Liver (tissue), 8 donors: ENCODE measurements at regions not wholly inside any gene's neighbourhood (a gene's known extent, or its start where the extent isn't known, plus 50 kb on each side); places are given as distances from the start of the nearest gene placed in this dataset.

Experiments
- DNase-seq: peaks from one replicate; pipeline ENCODE4 v3.0.0-alpha.2; 2017; ENCODE audit warnings: low spot score
- H3K27ac ChIP-seq, 2 donors: one replicate each; pipeline ENCODE4 v1.7.0; 2013; ENCODE audit warnings: inconsistent platforms in 2 of 2, low read length in 2 of 2, control low read depth in 1 of 2, low read depth in 1 of 2, mild to moderate bottlenecking in 1 of 2
- H3K27me3 ChIP-seq, 4 donors: one replicate each; pipeline versions ENCODE4 v1.6.1 to v1.7.0; 2013; ENCODE audit warnings: low read length in 3 of 4, inconsistent platforms in 1 of 4, mild to moderate bottlenecking in 1 of 4, moderate library complexity in 1 of 4; ENCODE audit not compliant: control insufficient read depth in 4 of 4, insufficient read depth in 4 of 4
- H3K36me3 ChIP-seq, 4 donors: one replicate each; pipeline versions ENCODE4 v1.6.1 to v1.7.0; 2013; ENCODE audit warnings: low read length in 3 of 4, mild to moderate bottlenecking in 3 of 4, low read depth in 1 of 4, moderate library complexity in 1 of 4; ENCODE audit not compliant: control insufficient read depth in 4 of 4, insufficient read depth in 3 of 4
- H3K4me1 ChIP-seq, 4 donors: one replicate each; pipeline versions ENCODE4 v1.6.1 to v1.7.0; 2013; ENCODE audit warnings: low read length in 3 of 4, mild to moderate bottlenecking in 3 of 4, moderate library complexity in 1 of 4; ENCODE audit not compliant: control insufficient read depth in 4 of 4, insufficient read depth in 4 of 4
- H3K4me3 ChIP-seq, 3 donors: one replicate each; pipeline versions ENCODE4 v1.6.1 to v1.7.0; 2013; ENCODE audit warnings: low read length in 3 of 3, control low read depth in 1 of 3, low read depth in 1 of 3, mild to moderate bottlenecking in 1 of 3
- H3K9ac ChIP-seq, 2 donors: one replicate each; pipeline ENCODE4 v1.7.0; 2013; ENCODE audit warnings: low read length in 2 of 2, mild to moderate bottlenecking in 2 of 2, moderate library complexity in 2 of 2, control low read depth in 1 of 2, low read depth in 1 of 2
- H3K9me3 ChIP-seq, 4 donors: one replicate each; pipeline versions ENCODE4 v1.6.1 to v1.7.0; 2013; ENCODE audit warnings: low read length in 3 of 4; ENCODE audit not compliant: control insufficient read depth in 4 of 4
- ATF3 ChIP-seq: IDR thresholded peaks from 2 replicates; pipeline ENCODE4 v1.6.1; 2016; ENCODE audit warnings: antibody characterized with exemption
- CTCF ChIP-seq: fragments of 150-350 bp; IDR thresholded peaks from 2 replicates; pipeline ENCODE4 v1.5.1; 2017; ENCODE audit warnings: improper control_type of control experiment, low read depth, low read length; ENCODE audit not compliant: missing input control
- EGR1 ChIP-seq, 2 donors: IDR thresholded peaks; 2 replicates each; pipeline ENCODE4 v1.6.1; 2016 to 2018; ENCODE audit warnings: antibody characterized with exemption in 2 of 2, low read depth in 2 of 2
- FOXA1 ChIP-seq: IDR thresholded peaks from 2 replicates; pipeline ENCODE4 v1.6.1; 2016; ENCODE audit warnings: antibody characterized with exemption
- FOXA2 ChIP-seq: IDR thresholded peaks from 2 replicates; pipeline ENCODE4 v1.6.1; 2016; ENCODE audit warnings: antibody characterized with exemption
- GABPA ChIP-seq, 2 donors: IDR thresholded peaks in 1 of 2; conservative IDR thresholded peaks in 1 of 2; 2 replicates each; pipeline ENCODE4 v1.6.1; 2016; ENCODE audit warnings: antibody characterized with exemption in 2 of 2, mild to moderate bottlenecking in 1 of 2, moderate library complexity in 1 of 2
- HNF4A ChIP-seq, 2 donors: conservative IDR thresholded peaks; 2 replicates each; pipeline ENCODE4 v1.6.1; 2016; ENCODE audit warnings: antibody characterized with exemption in 2 of 2, mild to moderate bottlenecking in 2 of 2
- HNF4G ChIP-seq: IDR thresholded peaks from 2 replicates; pipeline ENCODE4 v1.6.1; 2016; ENCODE audit warnings: antibody characterized with exemption
- JUND ChIP-seq, 2 donors: IDR thresholded peaks; 2 replicates each; pipeline ENCODE4 v1.6.1; 2016; ENCODE audit warnings: antibody characterized with exemption in 2 of 2
- MAX ChIP-seq: IDR thresholded peaks from 2 replicates; pipeline ENCODE4 v1.6.1; 2016; ENCODE audit warnings: antibody characterized with exemption
- NR2F2 ChIP-seq: IDR thresholded peaks from 2 replicates; pipeline ENCODE4 v1.6.1; 2016; ENCODE audit warnings: antibody characterized with exemption
- RAD21 ChIP-seq, 2 donors: IDR thresholded peaks; 2 replicates each; pipeline ENCODE4 v1.6.1; 2016; ENCODE audit warnings: antibody characterized with exemption in 2 of 2, mild to moderate bottlenecking in 2 of 2
- REST ChIP-seq: IDR thresholded peaks from 2 replicates; pipeline ENCODE4 v1.6.1; 2016; ENCODE audit warnings: antibody characterized with exemption, mild to moderate bottlenecking
- RXRA ChIP-seq, 2 donors: IDR thresholded peaks; 2 replicates each; pipeline ENCODE4 v1.6.1; 2017 to 2018; ENCODE audit warnings: antibody characterized with exemption in 2 of 2, mild to moderate bottlenecking in 1 of 2
- SP1 ChIP-seq: IDR thresholded peaks from 2 replicates; pipeline ENCODE4 v1.6.1; 2018; ENCODE audit warnings: antibody characterized with exemption, mild to moderate bottlenecking
- TAF1 ChIP-seq: conservative IDR thresholded peaks from 2 replicates; pipeline ENCODE4 v1.6.1; 2016; ENCODE audit warnings: antibody characterized with exemption, mild to moderate bottlenecking
- YY1 ChIP-seq: IDR thresholded peaks from 2 replicates; pipeline ENCODE4 v1.6.1; 2016; ENCODE audit warnings: antibody characterized with exemption, mild to moderate bottlenecking
- ZBTB33 ChIP-seq: IDR thresholded peaks from 2 replicates; pipeline ENCODE4 v1.6.1; 2016; ENCODE audit warnings: antibody characterized with exemption
- WGBS: extraction: QIAGEN DNeasy Blood & Tissue Kit; methylation state at CpG from one replicate; pipeline ENCODE4 v1.1.7; 2013; 5-methylcytosine and 5-hydroxymethylcytosine counted together
- donor health status: healthy.
- donor health status: healthy.
- donor health status: healthy.
- donor health status: healthy.
- donor health status: healthy.

- TF ChIP-seq TAF1, result no peak
- no peak for TF ChIP-seq GABPA (IDR thresholded peaks at IDR 0.05 in 1 of 2, conservative IDR thresholded peaks at IDR 0.05 in 1 of 2)
- TF ChIP-seq JUND (IDR thresholded peaks at IDR 0.05), result no peak
Observed at GRCh38 chr1:63041660-63042059, 257.7 kb downstream of the ATG4C start (continued).

- H3K4me1 ChIP-seq, result no peaks in the 10 kb centered on the region
- TF ChIP-seq FOXA1 (no peak), SP1 (no peak), HNF4A (conservative IDR thresholded peaks at IDR 0.05) (no peak), ATF3 (no peak), NR2F2 (no peak)
- H3K36me3 ChIP-seq, result no peaks in the 10 kb centered on the region
- H3K27ac ChIP-seq, result no peak overlapping the region
- no peak overlapping the region for H3K4me3 ChIP-seq
- no peaks in the 10 kb centered on the region for H3K27me3 ChIP-seq
- WGBS, result 53% methylated on average over 4 of the region's 4 CpGs
- no peak overlapping the region for H3K9ac ChIP-seq
- no peak for DNase-seq
- H3K9me3 ChIP-seq, result no peaks in the 10 kb centered on the region
Observed at GRCh38 chr1:63042278-63042677, 258.3 kb downstream of the ATG4C start.

GRCh38 chr1:63046539-63046938 is 262.6 kb downstream of the ATG4C start:
- Histone ChIP-seq H3K9me3 (no peaks in the 10 kb centered on the region), H3K27me3 (no peaks in the 10 kb centered on the region), H3K36me3 (no peaks in the 10 kb centered on the region), H3K4me1 (no peaks in the 10 kb centered on the region), H3K4me3 (no peak overlapping the region), H3K9ac (no peak overlapping the region), H3K27ac (no peak overlapping the region)
- WGBS, result 91% methylated on average over 2 of the region's 2 CpGs
- TF ChIP-seq HNF4G (no peak), EGR1 (IDR thresholded peaks at IDR 0.05; ENCODE audit: low read depth in 2 of 2) (no peak), MAX (no peak), REST (no peak), FOXA1 (no peak), YY1 (no peak), ZBTB33 (no peak), HNF4A (conservative IDR thresholded peaks at IDR 0.05) (no peak), FOXA2 (no peak), RAD21 (IDR thresholded peaks at IDR 0.05) (no peak), TAF1 (no peak), CTCF (no peak), GABPA (IDR thresholded peaks at IDR 0.05 in 1 of 2, conservative IDR thresholded peaks at IDR 0.05 in 1 of 2) (no peak), JUND (IDR thresholded peaks at IDR 0.05) (no peak), RXRA (IDR thresholded peaks at IDR 0.05) (no peak), NR2F2 (no peak), SP1 (no peak), ATF3 (no peak)
- no peak for DNase-seq
